ENCODE measurements at regions not wholly inside any gene's neighbourhood (a gene's known extent, or its start where the extent isn't known, plus 50 kb on each side); places are given as distances from the start of the nearest gene placed in this dataset.
A peak's percentile ranks its signal among the peaks of the same experiment; 100 is the strongest.

GRCh38 chr5:159504106-159504856 is 174.0 kb upstream of the IL12B start:
- Histone ChIP-seq H3K27me3 (ENCODE audit: control insufficient read depth in 3 of 3, insufficient read depth in 3 of 3, low read length in 2 of 3) (no peaks in the 10 kb centered on the region), H3K4me1 (ENCODE audit: control insufficient read depth in 5 of 5, insufficient read depth in 5 of 5, low read length in 5 of 5) (peaks cover 1 to 16% (median 11%) of the 10 kb centered on the region in 5 donors), H3K9ac (ENCODE audit: insufficient read depth in 1 of 2, low read length in 2 of 2) (no peak overlapping the region), H3K4me3 (no peak overlapping the region), H3K27ac (ENCODE audit: low read depth in 1 of 2, low read length in 1 of 2) (peak overlapping the region; percentile 15 to 62), H3K9me3 (ENCODE audit: control insufficient read depth in 4 of 4, insufficient read depth in 3 of 4, low read length in 3 of 4) (no peaks in the 10 kb centered on the region), H3K36me3 (ENCODE audit: control insufficient read depth in 4 of 4, insufficient read depth in 4 of 4, low read length in 4 of 4) (no peaks in the 10 kb centered on the region)
- no peak for TF ChIP-seq CTCF (IDR thresholded peaks at IDR 0.05; ENCODE audit: control extremely low read depth, extremely low read depth)
- WGBS, 2 donors, result 25 to 38% methylated on average over 2 of the region's 2 CpGs
- ATAC-seq (ENCODE audit: insufficient read depth, low FRiP score) (no peak), DNase-seq (no peak)

GRCh38 chr5:159504857-159505304 is 174.6 kb upstream of the IL12B start:
- no peak for TF ChIP-seq CTCF (IDR thresholded peaks at IDR 0.05; ENCODE audit: control extremely low read depth, extremely low read depth)
- H3K4me1 ChIP-seq (ENCODE audit: control insufficient read depth in 5 of 5, insufficient read depth in 5 of 5, low read length in 5 of 5), result peaks cover 3 to 20% (median 12%) of the 10 kb centered on the region in 5 donors
- H3K4me3 ChIP-seq, result no peak overlapping the region
- DNase-seq, result peak; percentile 65 to 80 (median 69)
- H3K27ac ChIP-seq (ENCODE audit: low read depth in 1 of 2, low read length in 1 of 2), result peak overlapping the region; percentile 15 to 62
- H3K9ac ChIP-seq (ENCODE audit: insufficient read depth in 1 of 2, low read length in 2 of 2), result peak overlapping the region in 1 of 2 donors; percentile 36
- no peaks in the 10 kb centered on the region for H3K9me3 ChIP-seq (ENCODE audit: control insufficient read depth in 4 of 4, insufficient read depth in 3 of 4, low read length in 3 of 4)
- no peaks in the 10 kb centered on the region for H3K27me3 ChIP-seq (ENCODE audit: control insufficient read depth in 3 of 3, insufficient read depth in 3 of 3, low read length in 2 of 3)
- WGBS, 2 donors, result 13 to 19% methylated on average over 7 of the region's 7 CpGs
- ATAC-seq (ENCODE audit: insufficient read depth, low FRiP score), result peak; percentile 91
- no peaks in the 10 kb centered on the region for H3K36me3 ChIP-seq (ENCODE audit: control insufficient read depth in 4 of 4, insufficient read depth in 4 of 4, low read length in 4 of 4)

- Histone ChIP-seq H3K36me3 (ENCODE audit: control insufficient read depth in 4 of 4, insufficient read depth in 4 of 4, low read length in 4 of 4) (no peaks in the 10 kb centered on the region), H3K9ac (ENCODE audit: insufficient read depth in 1 of 2, low read length in 2 of 2) (no peak overlapping the region), H3K9me3 (ENCODE audit: control insufficient read depth in 4 of 4, insufficient read depth in 3 of 4, low read length in 3 of 4) (no peaks in the 10 kb centered on the region), H3K27me3 (ENCODE audit: control insufficient read depth in 3 of 3, insufficient read depth in 3 of 3, low read length in 2 of 3) (no peaks in the 10 kb centered on the region), H3K4me3 (no peak overlapping the region), H3K4me1 (ENCODE audit: control insufficient read depth in 5 of 5, insufficient read depth in 5 of 5, low read length in 5 of 5) (peaks cover 5 to 33% (median 15%) of the 10 kb centered on the region in 5 donors), H3K27ac (ENCODE audit: low read depth in 1 of 2, low read length in 1 of 2) (no peak overlapping the region)
- ATAC-seq (ENCODE audit: insufficient read depth, low FRiP score) (no peak), DNase-seq (no peak)
- WGBS, 2 donors, result 87 to 89% methylated on average over 2 of the region's 2 CpGs
- no peak for TF ChIP-seq CTCF (IDR thresholded peaks at IDR 0.05; ENCODE audit: control extremely low read depth, extremely low read depth)
Measured at GRCh38 chr5:159507055-159507454, 176.8 kb upstream of the IL12B start.
